DMS53 treated with DMSO at 0.1 percent for 48 hours (cell line): ENCODE measurements at regions not wholly inside any gene's neighbourhood (a gene's known extent, or its start where the extent isn't known, plus 50 kb on each side); places are given as distances from the start of the nearest gene placed in this dataset.
"Not testable (repeated sequence)": the region's sequence is repeated elsewhere in the genome, so short reads cannot be mapped to it uniquely, and the experiment has no call there.

ENCODE experiments used
- DNase-seq: peaks from one replicate; lab custom pipeline; 2025; ENCODE audit not compliant: unreplicated experiment; lab: John Stamatoyannopoulos, UW

DNA sequence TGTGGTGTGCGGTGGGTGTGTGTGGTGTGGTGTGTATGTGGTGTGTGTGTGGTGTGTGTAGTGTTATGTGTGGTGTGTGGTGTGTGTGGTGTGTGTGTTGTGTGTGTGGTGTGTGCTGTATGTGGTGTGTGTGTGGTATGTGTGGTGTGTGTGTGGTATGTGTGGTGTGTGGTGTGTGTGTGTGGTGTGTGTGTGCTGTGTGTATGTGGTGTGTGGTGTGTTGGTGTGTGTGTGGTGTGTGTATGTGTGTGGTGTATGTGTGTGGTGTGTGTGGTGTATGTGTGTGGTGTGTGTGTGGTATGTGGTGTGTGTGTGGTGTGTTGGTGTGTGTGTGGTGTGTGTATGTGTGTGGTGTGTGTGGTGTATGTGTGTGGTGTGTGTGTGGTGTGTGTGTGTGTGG is 144.3 kb downstream of the HSD17B3 start:
- DNase-seq: no peak

DNA sequence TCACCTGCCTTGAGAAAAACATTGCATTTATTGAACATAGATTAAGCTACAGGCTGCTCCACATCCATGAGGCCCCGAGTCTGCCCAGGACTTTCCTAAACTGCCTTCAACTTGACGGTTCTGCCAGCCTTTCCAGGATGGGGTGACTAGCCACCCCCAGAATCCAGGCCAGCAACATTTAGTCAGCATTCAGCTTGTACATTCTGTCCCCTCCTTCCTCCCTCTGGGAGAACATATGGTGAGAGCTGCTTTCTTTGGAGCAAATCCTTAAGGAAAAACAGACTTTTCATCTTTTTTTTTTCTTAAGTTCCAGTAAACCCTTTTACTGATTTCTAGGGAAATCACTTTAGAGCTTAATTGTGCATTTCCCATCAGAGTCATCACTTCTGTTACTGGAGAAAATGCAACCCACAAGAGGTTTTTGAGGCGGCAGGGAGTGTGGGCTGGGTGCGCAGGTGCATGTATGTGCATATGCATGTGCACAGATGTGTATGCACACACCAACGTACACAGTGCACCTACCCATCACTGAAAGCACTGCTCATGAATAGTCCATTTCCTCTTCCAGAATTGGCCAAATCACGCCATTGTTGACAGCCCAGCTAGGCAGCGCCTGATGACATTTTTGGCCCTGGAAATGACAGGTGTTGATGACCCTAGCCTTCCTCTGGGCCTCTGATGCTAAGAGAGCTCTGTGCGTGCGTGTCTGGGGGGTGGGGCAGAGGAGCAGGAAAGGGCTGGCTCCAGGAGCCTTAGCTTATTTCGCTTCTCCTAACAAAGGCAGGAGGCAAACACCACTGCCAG is 145.6 kb downstream of the HSD17B3 start:
- DNase-seq: no peak

DNA sequence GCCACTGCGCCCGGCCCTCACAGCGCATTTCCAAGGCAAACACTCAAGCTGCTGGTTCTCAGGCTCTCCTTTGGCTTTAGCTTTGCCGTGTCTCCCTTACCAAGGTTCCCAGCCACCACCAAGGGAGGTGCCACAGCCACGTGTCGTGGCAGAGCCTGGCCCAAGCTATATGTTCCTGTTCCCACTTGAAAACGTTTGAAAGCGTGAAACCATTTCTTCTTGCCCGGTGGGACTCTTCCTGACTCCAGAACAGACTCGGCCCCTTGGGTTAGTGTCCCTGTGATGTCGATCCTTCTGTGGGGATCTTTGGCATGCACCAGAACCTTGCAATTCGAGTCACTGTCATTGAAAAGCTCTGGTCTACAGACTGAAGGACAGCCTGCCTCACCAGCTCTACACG is 147.9 kb downstream of the HSD17B3 start:
- DNase-seq: no peak

DNA sequence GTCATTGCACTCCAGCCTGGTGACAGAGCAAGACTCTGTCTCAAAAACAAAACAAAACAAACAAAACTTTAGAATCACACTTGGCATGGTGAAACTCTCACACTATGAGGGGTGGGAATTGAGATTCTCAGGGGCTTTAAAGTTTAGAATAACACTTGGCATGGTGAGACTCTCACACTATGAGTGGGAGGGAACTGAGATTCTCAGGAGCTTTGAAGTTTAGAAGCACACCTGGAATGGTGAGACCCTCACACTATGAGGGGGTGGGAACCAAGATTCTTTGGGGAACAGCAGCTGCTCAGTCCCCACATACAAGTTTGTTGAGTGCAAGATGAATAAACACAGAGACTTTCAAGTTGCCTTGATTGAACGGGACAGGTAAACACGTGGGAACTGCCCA is 149.4 kb downstream of the HSD17B3 start:
- no peak for DNase-seq

DNA sequence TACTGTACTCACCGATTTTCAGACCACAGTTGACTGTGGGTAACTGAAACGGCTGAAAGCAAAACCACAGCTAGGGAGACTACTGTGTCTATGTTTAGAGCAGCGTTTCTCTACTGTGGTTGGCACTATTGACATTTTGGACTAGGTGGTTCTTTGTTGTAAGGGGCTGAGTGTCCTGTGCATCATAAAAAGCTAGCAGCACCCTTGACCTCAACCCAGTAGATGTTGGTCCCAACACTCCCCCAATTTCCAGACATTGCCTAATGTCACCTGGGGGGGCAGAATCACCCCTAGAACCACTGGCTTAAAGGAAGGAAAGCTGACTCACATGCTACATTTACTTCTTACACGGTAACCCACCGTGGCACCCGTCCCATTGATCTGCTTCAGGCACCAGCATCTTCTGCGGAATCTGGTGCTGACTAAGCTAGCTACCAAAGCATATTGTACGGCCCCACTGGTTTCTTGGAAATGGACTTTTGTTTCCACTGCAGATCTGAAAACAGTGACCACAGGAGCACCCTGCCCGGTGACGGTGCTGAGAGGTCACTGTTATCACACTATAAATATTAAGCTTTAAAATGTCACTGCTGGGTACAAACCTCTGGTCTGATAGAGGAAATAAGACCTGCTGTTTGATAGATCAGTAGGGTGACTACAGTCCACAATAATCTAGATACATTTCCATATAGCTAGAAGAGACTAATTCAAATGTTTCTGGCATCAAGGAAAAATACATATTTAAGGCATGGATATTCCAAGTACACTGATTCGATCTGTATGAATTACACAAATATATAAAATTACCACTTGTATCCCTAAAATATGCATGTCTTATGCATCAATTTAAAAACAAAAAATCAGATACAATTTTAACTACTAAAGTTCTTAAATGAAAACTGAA is 151.4 kb downstream of the HSD17B3 start:
- DNase-seq: no peak

DNA sequence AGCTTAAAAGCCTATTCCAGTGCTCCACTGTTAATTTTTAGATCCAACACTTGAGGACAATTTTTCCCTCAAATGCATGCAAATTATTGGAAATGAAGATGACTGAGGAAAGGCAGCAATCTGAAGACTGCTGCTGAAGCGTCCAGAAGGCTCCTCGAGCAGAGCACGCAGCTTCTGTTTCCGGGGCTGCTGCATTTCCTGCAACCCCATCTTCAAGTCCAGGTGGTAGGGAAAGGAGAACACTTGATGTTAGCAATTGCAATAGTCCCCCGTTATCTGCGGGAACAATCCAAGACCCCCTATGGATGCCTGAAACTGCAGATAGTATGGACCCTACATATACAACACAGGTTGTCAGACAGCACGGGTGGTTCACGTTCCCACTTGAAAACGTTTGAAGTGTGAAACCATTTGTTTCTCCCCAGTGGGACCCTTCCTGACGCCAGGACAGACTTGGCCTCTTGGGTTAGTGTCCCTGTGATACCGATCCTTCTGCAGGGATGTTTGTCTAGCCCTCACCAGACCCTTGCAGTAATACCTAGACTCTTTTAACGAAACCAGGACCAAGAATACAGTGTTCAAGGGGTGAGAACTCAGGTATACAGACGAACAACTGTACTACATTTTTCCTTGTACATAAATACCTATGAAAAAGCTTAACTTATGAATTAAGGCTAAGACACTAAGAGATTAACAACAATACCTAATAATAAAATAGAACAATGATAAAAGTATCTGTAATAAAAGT is 152.3 kb downstream of the HSD17B3 start:
- DNase-seq: no peak

DNA sequence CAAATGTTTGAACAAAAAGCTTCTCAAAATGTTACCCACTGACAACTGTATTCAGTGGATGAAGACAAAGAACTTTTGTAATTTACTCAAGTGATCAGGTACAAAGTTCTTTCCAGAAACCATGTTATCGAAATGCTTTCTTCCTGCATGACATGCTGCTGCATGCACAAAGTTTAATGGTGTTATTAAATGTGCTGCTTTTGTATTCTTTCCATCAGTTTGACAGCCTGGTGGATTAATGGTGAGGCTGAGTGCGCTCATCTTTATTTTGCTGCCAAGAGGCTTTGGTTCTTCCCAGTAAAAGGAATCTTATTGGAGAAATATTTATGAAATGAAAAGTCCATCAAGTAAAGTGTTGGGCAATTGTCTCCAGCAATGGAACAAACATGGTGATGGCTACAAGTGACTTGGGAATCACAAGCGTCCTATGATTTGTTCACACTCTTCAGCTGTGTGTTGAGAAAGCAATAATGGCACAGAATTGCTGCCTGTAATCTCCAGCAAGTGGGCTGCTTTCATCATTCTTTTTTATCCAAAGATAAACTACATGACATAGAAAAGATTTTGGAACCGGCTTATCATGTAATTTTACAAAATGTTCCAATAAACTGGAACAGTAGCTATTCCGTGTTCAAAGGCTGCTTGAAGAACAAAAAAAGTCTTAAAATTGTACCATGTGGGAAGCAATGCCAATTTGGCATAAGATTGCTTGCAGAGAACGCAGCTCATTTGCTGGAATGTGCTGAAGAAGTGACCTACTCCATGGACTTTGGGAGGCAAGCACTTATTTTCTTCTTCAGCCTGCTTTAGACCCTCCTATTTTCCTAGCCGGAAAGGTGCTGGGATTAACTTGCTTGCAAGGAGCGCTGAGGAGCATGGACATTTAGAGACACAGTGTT is 153.1 kb downstream of the HSD17B3 start:
- no peak for DNase-seq

DNA sequence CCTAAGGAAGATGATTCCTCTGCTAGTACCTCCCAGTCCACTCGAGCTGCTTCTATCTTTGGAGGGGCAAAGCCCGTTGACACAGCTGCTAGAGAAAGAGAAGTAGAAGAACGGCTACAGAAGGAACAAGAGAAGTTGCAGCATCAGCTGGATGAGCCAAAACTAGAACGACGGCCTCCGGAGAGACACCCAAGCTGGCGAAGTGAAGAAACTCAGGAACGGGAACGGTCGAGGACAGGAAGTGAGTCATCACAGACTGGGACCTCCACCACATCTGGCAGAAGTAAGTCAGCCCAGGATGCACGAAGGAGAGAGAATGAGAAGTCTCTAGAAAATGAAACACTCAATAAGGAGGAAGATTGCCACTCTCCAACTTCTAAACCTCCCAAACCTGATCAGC is 154.9 kb downstream of the HSD17B3 start:
- not testable (repeated sequence) for DNase-seq

DNA sequence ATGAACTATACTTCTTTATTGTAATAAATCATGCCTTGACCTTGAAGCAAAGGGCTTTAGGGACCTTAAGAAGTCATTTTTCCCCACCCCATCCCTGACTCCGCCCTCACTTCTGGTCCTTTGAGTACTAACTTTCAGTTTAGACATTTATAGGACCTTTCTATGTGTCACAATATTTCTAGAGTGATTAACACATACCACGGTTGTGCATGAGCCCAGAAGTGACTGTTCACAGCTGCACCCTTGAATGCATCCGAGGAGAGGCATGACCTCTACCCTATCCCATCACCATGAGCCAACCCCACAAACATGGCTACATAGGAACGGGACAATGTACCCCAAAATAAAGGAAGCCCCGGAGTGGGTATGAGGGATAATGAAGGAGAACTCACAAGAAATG is 160.3 kb downstream of the HSD17B3 start:
- no peak for DNase-seq

DNA sequence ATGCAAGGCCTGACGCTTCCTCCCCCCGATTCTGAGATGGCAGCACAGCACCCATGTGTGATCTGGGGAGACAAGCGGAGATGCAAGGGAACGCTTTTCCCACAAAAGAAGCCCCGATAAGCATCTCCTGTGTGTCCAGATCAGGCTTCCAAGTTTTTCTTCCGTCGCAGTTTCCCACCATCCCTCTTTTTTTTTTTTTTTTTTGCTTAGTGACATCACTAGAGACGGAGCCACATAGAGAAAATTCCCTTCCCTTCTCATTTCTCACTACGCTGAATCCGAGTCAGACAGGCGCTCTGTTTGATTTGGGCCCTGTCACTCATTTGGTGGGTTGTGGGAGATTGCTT is 160.9 kb downstream of the HSD17B3 start:
- DNase-seq: no peak

DNA sequence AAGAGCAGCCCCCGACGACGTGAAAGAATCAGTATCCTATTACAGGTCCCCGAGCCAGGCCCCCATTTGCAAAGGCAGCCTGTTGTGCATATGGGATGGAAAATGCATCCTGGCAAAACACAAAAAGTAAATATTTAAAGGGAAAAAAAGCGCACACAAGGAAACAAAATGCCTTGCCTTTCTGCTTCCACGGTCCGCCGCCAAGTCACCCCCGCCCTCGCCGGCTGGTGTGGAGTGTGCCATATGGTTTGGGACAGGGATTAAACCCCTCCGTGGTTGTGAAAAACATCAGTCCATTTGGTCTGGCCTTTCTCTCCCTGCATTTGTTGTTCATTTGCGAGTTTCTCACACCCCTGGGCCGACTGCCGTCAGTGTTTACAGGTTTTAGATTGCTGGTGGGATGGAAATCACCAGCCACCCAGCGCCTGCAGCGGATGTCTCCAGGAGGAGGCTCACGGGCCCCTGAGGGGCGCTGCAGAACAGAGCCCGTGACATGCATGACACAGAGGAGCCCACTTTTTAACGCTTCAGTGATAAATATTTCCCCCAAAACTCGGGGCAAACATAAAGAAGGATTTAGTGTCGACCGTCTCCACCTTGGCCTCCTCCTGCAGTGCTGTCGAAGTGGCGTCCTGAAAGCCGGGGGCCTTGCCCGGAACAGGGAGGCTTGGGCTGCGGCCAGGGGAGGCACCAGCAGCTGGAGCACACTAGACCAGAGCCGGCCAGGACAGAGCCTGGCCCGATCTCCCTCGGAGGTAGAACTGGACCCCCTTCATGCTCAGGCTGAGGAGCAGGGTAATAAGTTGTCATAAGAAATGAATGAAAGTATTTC is 161.5 kb downstream of the HSD17B3 start:
- DNase-seq: no peak

DNA sequence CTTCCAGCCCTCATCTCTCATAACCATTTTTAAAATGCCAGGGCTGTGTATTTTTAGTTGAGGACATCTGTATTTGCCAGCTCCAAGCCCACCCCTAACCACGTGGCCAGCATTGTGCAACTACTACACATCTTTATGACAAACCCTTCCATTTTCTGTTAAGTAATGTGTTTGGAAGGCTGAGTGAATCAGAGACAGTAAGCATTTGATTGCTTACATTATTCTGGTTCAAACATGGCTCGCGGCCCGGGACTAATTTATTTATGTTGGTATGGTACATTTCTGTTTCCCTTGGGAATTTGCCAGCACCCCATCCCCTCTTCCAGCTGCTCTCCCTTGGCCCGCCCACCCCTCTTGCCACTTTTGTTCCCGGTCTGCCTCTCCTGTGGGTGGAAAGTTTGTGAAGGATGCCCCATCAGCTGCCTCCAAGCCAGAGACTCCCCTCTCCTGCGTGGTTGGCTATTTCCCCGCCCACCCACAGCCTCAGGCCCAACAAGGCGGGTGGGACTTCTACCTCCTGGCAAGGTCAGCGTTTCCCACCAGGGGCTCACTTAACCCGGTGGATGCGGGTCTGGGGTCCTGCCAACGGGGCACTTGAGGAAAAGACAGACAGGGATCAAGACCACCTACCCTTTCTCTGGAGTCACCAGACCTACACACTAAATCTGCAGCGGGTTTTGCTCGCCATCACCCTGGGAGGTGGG is 162.2 kb downstream of the HSD17B3 start:
- DNase-seq: no peak

DNA sequence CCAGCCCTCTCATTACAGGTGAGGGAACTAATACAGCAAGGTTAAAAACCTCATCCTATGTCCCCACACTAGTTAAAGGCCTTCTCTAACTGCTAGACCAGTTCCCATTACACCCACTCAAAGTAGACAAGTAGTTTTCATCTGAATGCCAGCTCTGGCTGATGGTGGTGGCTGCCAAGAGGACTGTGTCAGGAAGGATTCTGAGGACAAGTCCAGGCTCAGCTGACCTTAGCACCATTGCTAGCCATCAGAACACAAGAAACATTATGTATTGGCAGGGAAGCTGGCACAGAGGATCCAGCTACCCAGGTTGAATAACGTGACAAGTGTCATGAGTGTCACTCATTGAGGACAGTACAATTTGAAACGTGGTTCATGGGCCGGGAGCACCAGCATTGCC is 163.4 kb downstream of the HSD17B3 start:
- no peak for DNase-seq

DNA sequence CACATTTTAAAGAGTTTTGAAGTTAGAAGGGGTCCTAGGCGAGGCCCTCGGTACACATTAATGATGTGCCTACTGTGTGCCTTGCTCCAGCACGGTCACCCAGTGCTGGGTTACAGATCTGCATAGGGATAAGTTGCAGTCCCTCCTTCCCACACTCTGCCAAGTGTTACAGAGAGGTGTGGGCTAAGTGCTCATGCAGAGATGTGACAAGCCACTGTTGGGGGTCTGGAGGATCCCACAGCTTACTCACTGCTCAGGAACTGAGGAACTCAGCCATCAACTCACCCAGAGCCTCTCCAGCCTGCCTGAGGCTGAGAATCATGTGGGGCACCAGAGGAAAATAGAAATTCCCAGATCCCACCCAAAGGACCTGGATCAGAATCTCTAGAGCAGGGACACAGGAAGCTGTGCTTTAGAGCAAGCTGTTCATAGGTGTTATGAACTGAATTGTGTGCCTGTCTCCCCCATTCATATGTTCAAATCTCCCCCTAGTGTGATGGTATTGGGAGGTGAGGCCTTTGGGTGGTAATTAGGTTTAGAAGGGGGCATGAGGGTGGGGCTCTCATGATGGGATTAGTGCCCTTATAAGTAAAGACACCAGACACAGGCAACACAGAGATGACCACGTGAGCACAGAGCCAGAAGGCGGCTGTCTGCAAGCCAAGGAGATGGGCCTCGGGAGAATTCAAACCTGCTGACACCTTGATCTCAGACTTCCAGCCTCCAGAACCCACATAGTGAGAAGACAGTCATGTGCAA is 164.1 kb downstream of the HSD17B3 start:
- no peak for DNase-seq

DNA sequence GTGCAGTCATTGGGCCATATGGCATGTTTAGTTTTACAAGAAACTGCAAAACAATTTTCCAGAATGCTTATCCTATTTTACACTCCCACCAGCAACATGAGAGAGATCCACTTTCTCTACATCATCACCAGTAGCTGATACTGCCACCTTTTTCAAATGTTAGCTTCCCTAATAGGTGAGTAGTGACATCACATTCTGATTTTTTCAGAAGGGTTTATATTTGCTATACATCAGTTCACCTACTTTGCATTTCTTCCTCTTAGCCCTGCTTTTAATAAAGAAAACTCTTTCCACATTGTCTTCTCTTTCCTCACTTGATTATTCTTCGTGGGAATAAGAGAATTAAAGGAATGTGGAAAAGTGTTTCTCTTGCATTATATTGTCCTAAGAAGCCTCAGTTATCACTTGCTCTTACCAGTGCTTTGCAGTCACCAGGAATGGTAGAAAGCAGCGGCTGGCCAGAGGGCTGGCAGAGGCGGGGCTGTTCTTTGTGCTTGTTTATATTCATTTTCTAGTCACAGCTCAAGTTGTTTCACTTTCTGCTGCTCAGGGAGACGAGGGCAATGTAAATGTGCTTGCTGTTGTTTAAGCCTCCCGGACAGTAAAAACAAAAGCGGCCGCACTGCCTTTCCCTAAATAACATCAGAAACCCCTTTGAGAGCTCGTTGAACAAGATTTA is 164.8 kb downstream of the HSD17B3 start:
- DNase-seq: no peak

DNA sequence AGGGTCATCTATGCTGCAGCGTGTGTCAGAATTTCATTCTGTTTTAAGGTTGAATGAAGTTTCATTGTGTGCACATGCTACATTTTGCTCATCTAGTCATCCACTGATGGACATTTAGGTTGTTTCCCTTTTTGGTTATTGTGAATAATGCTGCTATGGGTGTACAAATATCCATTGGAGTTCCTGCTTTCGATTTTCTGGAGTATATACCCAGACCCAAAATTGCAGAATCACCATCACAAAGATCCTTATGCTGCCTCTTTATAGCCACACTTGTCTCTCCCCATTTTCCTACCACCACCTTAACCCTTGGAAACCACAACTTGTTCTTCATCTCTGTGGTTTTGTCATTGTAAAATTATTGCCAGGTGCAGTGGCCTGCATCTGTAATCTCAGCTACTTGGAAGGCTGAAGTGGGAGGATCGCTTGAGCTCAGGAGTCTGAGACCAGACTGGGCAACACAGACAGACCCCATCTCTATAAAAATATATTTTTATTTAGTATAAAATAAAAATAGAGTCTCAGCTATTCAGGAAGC is 166.2 kb downstream of the HSD17B3 start:
- DNase-seq: no peak

DNA sequence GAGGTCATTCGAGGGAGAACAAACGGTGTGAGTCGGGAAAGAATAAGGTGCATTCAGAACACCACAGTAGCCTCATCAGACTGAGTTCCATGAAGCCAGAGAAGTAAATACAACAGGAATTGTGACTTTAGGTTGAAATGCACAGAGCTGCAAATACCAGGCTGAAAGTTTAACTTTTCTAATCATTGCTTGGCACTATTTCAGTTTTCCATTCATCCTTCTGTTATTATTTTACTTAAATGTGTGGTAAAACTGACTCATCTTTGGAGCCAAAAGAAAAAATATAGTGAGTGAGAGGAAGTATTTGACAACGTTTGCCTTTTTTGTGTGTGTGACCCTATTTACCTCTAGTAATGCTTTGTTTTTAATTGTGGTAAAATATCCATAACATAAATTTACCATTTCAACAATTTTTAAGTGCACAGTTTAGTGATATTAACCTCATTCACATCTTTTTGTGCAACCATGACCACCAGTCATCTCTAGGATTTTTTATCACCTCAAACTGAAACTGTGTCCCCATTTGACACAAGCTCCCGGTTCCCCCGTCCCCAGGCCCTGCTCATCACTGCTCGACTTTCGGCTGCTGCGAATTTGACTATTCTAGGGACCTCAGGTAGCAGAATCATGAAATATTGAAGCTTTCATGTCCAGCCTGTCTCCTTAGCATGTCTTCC is 166.8 kb downstream of the HSD17B3 start:
- DNase-seq: no peak
